WTC11 (cell line): ENCODE measurements at regions not wholly inside any gene's neighbourhood (a gene's known extent, or its start where the extent isn't known, plus 50 kb on each side); places are given as distances from the start of the nearest gene placed in this dataset.

Source experiments
- ATAC-seq: fragments of 200-7000 bp; cut with Tn5 transposase; 2 replicates; pipeline ENCODE4 v1.10.0; 2021; ENCODE audit warnings: mild to moderate bottlenecking, moderate library complexity
- CTCF ChIA-PET: fragments of 300-600 bp; sonication (Branson Sonifier 250); formaldehyde crosslinking; loops from one replicate; lab custom pipeline; 2021; ENCODE audit warnings: antibody characterized with exemption; lab: Charles Lee
- POLR2A ChIA-PET: fragments of 350-600 bp; sonication (Branson Sonifier 250); formaldehyde crosslinking; loops from one replicate; lab custom pipeline; 2021; ENCODE audit warnings: antibody characterized with exemption; lab: Charles Lee
- DNase-seq: peaks from one replicate; pipeline ENCODE4 v3.0.0; 2021; ENCODE audit warnings: low spot score
- H3K27ac Mint-ChIP-seq: 2 replicates; pipeline ENCODE4 v1.8.0; 2021; ENCODE audit warnings: mixed read lengths
- H3K27me3 Mint-ChIP-seq: 2 replicates; pipeline ENCODE4 v1.8.0; 2021; ENCODE audit warnings: low read depth, mild to moderate bottlenecking, moderate library complexity, mixed read lengths
- H3K36me3 Mint-ChIP-seq: 2 replicates; pipeline ENCODE4 v1.8.0; 2021; ENCODE audit warnings: mixed read lengths
- H3K4me1 Mint-ChIP-seq: 2 replicates; pipeline ENCODE4 v1.8.0; 2022; ENCODE audit warnings: mixed read lengths
- H3K4me3 Mint-ChIP-seq: 2 replicates; pipeline ENCODE4 v1.8.0; 2021; ENCODE audit warnings: mild to moderate bottlenecking, moderate library complexity, mixed read lengths
- H3K9me3 Mint-ChIP-seq: 2 replicates; pipeline ENCODE4 v1.8.0; 2021; ENCODE audit warnings: mixed read lengths
- NR2C2 ChIP-seq: sonication (generic); formaldehyde crosslinking; IDR thresholded peaks from 2 replicates; pipeline ENCODE4 v1.8.0; 2022; ENCODE audit warnings: mild to moderate bottlenecking, missing genetic modification reagents
- OVOL2 ChIP-seq: fragments of 250-450 bp; sonication (Bioruptor Pico); IDR thresholded peaks from 2 replicates; pipeline ENCODE4 v1.9.0; 2021; ENCODE audit warnings: mild to moderate bottlenecking, borderline replicate concordance
- PRRX2 ChIP-seq: fragments of 250-450 bp; sonication (Bioruptor Pico); IDR thresholded peaks from 2 replicates; pipeline ENCODE4 v1.8.0; 2021; ENCODE audit warnings: mild to moderate bottlenecking
- SP1 ChIP-seq: sonication (generic); formaldehyde crosslinking; conservative IDR thresholded peaks from 2 replicates; pipeline ENCODE4 v1.8.1; 2022; ENCODE audit warnings: missing genetic modification reagents
- TEAD1 ChIP-seq: sonication (generic); formaldehyde crosslinking; IDR thresholded peaks from 2 replicates; pipeline ENCODE4 v1.8.0; 2022; ENCODE audit warnings: mild to moderate bottlenecking, missing genetic modification reagents
- ZBTB21 ChIP-seq: sonication (generic); formaldehyde crosslinking; IDR thresholded peaks from 2 replicates; pipeline ENCODE4 v1.8.1; 2023; ENCODE audit warnings: mild to moderate bottlenecking, missing genetic modification reagents, borderline replicate concordance
- ZNF138 ChIP-seq: sonication (generic); formaldehyde crosslinking; conservative IDR thresholded peaks from 2 replicates; pipeline ENCODE4 v1.8.1; 2022; ENCODE audit warnings: mild to moderate bottlenecking, moderate library complexity, missing genetic modification reagents
- ZNF317 ChIP-seq: sonication (generic); formaldehyde crosslinking; IDR thresholded peaks from 2 replicates; pipeline ENCODE4 v1.8.1; 2023; ENCODE audit warnings: low read depth, mild to moderate bottlenecking, moderate library complexity, missing genetic modification reagents, borderline replicate concordance
- ZNF671 ChIP-seq: fragments of 250-450 bp; sonication (Bioruptor Pico); IDR thresholded peaks from 2 replicates; pipeline ENCODE4 v1.8.0; 2021; ENCODE audit warnings: mild to moderate bottlenecking
- TF ChIP-seq, protein P1 (sequence below): sonication (generic); formaldehyde crosslinking; IDR thresholded peaks from 2 replicates; pipeline ENCODE4 v1.8.0; 2023; ENCODE audit warnings: missing genetic modification reagents, mild to moderate bottlenecking, borderline replicate concordance
- TF ChIP-seq, protein P2 (sequence below): sonication (generic); formaldehyde crosslinking; IDR thresholded peaks from 2 replicates; pipeline ENCODE4 v1.8.0; 2022; ENCODE audit warnings: missing genetic modification reagents
- TF ChIP-seq, protein P3 (sequence below): sonication (generic); formaldehyde crosslinking; IDR thresholded peaks from 2 replicates; pipeline ENCODE4 v1.8.1; 2023; ENCODE audit warnings: mild to moderate bottlenecking, missing genetic modification reagents
- TF ChIP-seq, protein P4 (sequence below): fragments of 250-450 bp; sonication (Bioruptor Pico); IDR thresholded peaks from 2 replicates; pipeline ENCODE4 v1.9.0; 2021; ENCODE audit warnings: moderate library complexity, mild to moderate bottlenecking, inconsistent platforms, borderline replicate concordance
- TF ChIP-seq, protein P5 (sequence below): fragments of 250-450 bp; sonication (Bioruptor Pico); IDR thresholded peaks from 2 replicates; pipeline ENCODE4 v1.8.0; 2021; ENCODE audit warnings: mild to moderate bottlenecking
- TF ChIP-seq, protein P6 (sequence below): fragments of 200-600 bp; IDR thresholded peaks from 2 replicates; pipeline ENCODE4 v1.8.0; 2022; ENCODE audit warnings: antibody characterized with exemption
- TF ChIP-seq, protein P7 (sequence below): sonication (generic); formaldehyde crosslinking; conservative IDR thresholded peaks from 2 replicates; pipeline ENCODE4 v1.8.1; 2022; ENCODE audit warnings: mild to moderate bottlenecking, missing genetic modification reagents

DNA sequence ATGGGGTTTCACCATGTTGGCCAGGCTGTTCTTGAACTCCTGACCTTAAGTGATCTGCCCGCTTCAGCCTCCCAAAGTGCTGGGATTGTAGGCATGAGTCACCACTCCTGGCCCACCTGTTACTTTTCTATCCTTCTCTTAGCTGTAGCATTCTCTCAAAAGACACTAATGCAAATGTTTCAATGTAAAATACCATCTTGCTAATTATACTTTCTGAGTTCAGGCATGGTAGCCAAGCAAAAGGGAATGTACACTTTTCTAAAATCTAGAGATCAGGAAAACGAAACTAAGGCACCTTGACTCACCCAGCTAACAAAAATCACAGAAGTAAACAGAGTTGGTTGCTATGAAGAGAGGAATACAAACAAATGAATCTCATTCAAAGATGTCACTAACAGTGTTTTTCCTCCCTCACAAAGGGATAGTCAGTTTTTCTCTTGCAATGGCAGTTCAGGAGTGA, 401.0 kb upstream of the NRP1 start:
- POLR2A ChIA-PET = no interaction called here

DNA sequence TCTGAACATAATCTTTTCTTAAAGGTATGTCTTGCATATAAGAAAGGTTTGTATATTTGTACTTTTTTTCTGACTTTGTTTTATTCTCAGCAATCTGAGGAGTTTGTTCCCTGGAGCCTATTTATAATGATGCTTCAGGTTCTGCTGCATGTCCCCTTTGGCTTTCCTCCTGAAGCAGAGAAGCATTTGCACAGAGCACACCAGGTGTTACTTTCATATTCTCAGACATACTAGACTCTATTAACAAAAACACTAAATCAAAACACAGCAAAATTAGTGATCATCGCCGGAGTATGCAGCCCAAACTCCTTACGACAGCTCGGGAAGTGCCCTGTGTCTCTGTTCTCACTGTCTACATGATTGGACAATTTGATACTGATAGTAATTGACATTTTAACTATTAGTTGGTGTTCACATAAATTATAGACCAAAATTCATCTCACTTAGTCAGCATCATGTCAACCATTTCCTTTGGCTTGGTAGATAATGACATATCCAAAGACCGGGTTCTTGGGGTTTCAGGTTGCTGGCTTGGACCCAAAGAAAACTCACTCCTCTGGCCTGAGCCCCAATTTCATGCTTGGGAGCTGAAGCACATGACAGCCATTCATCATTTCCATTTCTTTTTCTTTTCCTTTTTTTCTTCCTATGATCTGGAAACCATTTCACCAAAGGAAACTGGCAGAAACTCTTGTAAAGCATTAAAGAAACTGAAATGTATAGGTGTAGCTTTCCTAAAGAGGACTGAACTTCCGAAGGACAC, 400.1 kb upstream of the NRP1 start:
- ChIA-PET POLR2A (no interaction called here), CTCF (no interaction called here)
- H3K9me3 Mint-ChIP-seq = peaks cover 7% of the 10 kb centered on the region
- DNase-seq (no peak), ATAC-seq (no peak)
- no peaks in the 10 kb centered on the region for H3K4me1 Mint-ChIP-seq
- no peak overlapping the region for H3K27ac Mint-ChIP-seq
- no peak overlapping the region for H3K4me3 Mint-ChIP-seq
- no peaks in the 10 kb centered on the region for H3K36me3 Mint-ChIP-seq
- H3K27me3 Mint-ChIP-seq = no peaks in the 10 kb centered on the region
- TF ChIP-seq TEAD1 (CRISPR knock-in tag) (no peak), ZNF138 (CRISPR knock-in tag) (no peak), ZNF317 (no peak), OVOL2 (CRISPR knock-in tag) (no peak), SP1 (CRISPR knock-in tag) (no peak)
- TF ChIP-seq, protein P1, sequence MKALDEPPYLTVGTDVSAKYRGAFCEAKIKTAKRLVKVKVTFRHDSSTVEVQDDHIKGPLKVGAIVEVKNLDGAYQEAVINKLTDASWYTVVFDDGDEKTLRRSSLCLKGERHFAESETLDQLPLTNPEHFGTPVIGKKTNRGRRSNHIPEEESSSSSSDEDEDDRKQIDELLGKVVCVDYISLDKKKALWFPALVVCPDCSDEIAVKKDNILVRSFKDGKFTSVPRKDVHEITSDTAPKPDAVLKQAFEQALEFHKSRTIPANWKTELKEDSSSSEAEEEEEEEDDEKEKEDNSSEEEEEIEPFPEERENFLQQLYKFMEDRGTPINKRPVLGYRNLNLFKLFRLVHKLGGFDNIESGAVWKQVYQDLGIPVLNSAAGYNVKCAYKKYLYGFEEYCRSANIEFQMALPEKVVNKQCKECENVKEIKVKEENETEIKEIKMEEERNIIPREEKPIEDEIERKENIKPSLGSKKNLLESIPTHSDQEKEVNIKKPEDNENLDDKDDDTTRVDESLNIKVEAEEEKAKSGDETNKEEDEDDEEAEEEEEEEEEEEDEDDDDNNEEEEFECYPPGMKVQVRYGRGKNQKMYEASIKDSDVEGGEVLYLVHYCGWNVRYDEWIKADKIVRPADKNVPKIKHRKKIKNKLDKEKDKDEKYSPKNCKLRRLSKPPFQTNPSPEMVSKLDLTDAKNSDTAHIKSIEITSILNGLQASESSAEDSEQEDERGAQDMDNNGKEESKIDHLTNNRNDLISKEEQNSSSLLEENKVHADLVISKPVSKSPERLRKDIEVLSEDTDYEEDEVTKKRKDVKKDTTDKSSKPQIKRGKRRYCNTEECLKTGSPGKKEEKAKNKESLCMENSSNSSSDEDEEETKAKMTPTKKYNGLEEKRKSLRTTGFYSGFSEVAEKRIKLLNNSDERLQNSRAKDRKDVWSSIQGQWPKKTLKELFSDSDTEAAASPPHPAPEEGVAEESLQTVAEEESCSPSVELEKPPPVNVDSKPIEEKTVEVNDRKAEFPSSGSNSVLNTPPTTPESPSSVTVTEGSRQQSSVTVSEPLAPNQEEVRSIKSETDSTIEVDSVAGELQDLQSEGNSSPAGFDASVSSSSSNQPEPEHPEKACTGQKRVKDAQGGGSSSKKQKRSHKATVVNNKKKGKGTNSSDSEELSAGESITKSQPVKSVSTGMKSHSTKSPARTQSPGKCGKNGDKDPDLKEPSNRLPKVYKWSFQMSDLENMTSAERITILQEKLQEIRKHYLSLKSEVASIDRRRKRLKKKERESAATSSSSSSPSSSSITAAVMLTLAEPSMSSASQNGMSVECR (CRISPR knock-in tag) = no peak
- TF ChIP-seq, protein P2, sequence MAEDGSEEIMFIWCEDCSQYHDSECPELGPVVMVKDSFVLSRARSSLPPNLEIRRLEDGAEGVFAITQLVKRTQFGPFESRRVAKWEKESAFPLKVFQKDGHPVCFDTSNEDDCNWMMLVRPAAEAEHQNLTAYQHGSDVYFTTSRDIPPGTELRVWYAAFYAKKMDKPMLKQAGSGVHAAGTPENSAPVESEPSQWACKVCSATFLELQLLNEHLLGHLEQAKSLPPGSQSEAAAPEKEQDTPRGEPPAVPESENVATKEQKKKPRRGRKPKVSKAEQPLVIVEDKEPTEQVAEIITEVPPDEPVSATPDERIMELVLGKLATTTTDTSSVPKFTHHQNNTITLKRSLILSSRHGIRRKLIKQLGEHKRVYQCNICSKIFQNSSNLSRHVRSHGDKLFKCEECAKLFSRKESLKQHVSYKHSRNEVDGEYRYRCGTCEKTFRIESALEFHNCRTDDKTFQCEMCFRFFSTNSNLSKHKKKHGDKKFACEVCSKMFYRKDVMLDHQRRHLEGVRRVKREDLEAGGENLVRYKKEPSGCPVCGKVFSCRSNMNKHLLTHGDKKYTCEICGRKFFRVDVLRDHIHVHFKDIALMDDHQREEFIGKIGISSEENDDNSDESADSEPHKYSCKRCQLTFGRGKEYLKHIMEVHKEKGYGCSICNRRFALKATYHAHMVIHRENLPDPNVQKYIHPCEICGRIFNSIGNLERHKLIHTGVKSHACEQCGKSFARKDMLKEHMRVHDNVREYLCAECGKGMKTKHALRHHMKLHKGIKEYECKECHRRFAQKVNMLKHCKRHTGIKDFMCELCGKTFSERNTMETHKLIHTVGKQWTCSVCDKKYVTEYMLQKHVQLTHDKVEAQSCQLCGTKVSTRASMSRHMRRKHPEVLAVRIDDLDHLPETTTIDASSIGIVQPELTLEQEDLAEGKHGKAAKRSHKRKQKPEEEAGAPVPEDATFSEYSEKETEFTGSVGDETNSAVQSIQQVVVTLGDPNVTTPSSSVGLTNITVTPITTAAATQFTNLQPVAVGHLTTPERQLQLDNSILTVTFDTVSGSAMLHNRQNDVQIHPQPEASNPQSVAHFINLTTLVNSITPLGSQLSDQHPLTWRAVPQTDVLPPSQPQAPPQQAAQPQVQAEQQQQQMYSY (CRISPR knock-in tag) = no peak
- TF ChIP-seq, protein P3, sequence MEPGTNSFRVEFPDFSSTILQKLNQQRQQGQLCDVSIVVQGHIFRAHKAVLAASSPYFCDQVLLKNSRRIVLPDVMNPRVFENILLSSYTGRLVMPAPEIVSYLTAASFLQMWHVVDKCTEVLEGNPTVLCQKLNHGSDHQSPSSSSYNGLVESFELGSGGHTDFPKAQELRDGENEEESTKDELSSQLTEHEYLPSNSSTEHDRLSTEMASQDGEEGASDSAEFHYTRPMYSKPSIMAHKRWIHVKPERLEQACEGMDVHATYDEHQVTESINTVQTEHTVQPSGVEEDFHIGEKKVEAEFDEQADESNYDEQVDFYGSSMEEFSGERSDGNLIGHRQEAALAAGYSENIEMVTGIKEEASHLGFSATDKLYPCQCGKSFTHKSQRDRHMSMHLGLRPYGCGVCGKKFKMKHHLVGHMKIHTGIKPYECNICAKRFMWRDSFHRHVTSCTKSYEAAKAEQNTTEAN (CRISPR knock-in tag) = no peak

More for the DNA sequence above, 401.0 kb upstream of the NRP1 start:
- H3K27me3 Mint-ChIP-seq = no peaks in the 10 kb centered on the region
- DNase-seq = no peak
- peaks cover 7% of the 10 kb centered on the region for H3K9me3 Mint-ChIP-seq
- no peaks in the 10 kb centered on the region for H3K36me3 Mint-ChIP-seq
- no peak for ATAC-seq
- no peak overlapping the region for H3K27ac Mint-ChIP-seq
- no peaks in the 10 kb centered on the region for H3K4me1 Mint-ChIP-seq
- TF ChIP-seq ZNF671 (CRISPR knock-in tag) = no peak
- CTCF ChIA-PET = no interaction called here
- H3K4me3 Mint-ChIP-seq = no peak overlapping the region

DNA sequence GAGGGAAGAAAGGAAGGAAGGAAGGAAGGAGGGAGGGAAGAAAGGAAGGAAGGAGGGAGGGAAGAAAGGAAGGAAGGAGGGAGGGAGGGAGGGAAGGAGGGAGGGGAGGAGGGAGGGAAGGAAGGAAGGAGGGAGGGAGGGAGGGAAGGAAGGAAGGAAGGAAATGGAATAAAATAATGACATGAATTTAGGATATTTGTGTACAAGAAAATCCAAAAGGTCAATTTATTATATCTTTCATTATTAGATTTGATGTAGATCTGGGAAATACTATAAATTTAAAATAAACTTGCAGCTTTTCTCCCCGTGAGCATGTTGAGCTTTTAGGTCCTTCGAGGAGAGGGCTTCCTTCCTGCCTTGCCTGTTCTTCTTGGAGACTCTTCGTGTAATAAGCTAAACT, 398.6 kb upstream of the NRP1 start:
- Mint-ChIP-seq H3K4me3 (no peak overlapping the region), H3K27ac (no peak overlapping the region), H3K36me3 (peaks cover 8% of the 10 kb centered on the region; the same call in 1 of the 2 replicates), H3K27me3 (no peaks in the 10 kb centered on the region), H3K9me3 (peaks cover 8% of the 10 kb centered on the region), H3K4me1 (no peaks in the 10 kb centered on the region)
- ChIA-PET POLR2A (no interaction called here), CTCF (no interaction called here)
- ATAC-seq (no peak), DNase-seq (no peak)
- TF ChIP-seq, protein P4, sequence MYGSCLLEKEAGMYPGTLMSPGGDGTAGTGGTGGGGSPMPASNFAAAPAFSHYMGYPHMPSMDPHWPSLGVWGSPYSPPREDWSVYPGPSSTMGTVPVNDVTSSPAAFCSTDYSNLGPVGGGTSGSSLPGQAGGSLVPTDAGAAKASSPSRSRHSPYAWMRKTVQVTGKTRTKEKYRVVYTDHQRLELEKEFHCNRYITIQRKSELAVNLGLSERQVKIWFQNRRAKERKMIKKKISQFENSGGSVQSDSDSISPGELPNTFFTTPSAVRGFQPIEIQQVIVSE (CRISPR knock-in tag) = no peak
- TF ChIP-seq ZBTB21 (no peak), PRRX2 (CRISPR knock-in tag) (no peak), NR2C2 (CRISPR knock-in tag) (no peak)
- TF ChIP-seq, protein P5, sequence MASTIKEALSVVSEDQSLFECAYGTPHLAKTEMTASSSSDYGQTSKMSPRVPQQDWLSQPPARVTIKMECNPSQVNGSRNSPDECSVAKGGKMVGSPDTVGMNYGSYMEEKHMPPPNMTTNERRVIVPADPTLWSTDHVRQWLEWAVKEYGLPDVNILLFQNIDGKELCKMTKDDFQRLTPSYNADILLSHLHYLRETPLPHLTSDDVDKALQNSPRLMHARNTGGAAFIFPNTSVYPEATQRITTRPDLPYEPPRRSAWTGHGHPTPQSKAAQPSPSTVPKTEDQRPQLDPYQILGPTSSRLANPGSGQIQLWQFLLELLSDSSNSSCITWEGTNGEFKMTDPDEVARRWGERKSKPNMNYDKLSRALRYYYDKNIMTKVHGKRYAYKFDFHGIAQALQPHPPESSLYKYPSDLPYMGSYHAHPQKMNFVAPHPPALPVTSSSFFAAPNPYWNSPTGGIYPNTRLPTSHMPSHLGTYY (CRISPR knock-in tag) = no peak
- TF ChIP-seq, protein P6, sequence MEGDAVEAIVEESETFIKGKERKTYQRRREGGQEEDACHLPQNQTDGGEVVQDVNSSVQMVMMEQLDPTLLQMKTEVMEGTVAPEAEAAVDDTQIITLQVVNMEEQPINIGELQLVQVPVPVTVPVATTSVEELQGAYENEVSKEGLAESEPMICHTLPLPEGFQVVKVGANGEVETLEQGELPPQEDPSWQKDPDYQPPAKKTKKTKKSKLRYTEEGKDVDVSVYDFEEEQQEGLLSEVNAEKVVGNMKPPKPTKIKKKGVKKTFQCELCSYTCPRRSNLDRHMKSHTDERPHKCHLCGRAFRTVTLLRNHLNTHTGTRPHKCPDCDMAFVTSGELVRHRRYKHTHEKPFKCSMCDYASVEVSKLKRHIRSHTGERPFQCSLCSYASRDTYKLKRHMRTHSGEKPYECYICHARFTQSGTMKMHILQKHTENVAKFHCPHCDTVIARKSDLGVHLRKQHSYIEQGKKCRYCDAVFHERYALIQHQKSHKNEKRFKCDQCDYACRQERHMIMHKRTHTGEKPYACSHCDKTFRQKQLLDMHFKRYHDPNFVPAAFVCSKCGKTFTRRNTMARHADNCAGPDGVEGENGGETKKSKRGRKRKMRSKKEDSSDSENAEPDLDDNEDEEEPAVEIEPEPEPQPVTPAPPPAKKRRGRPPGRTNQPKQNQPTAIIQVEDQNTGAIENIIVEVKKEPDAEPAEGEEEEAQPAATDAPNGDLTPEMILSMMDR = no peak
- TF ChIP-seq, protein P7, sequence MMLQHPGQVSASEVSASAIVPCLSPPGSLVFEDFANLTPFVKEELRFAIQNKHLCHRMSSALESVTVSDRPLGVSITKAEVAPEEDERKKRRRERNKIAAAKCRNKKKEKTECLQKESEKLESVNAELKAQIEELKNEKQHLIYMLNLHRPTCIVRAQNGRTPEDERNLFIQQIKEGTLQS = no peak
- TF ChIP-seq, protein P3 (CRISPR knock-in tag) = no peak
